GM04504 (cell line): ENCODE measurements at regions not wholly inside any gene's neighbourhood (a gene's known extent, or its start where the extent isn't known, plus 50 kb on each side); places are given as distances from the start of the nearest gene placed in this dataset.

Experiments
- DNase-seq: peaks from one replicate; pipeline ENCODE4 v3.0.0-alpha.2; 2012; ENCODE audit warnings: low read depth

- no peak for DNase-seq
Observed at GRCh38 chr12:4049298-4050080, 176.3 kb upstream of the PARP11 start.

- DNase-seq, result no peak
Observed at GRCh38 chr12:4047421-4047820, 174.2 kb upstream of the PARP11 start.

- no peak for DNase-seq
Observed at GRCh38 chr12:4046495-4046840, 173.3 kb upstream of the PARP11 start.

GRCh38 chr12:4045786-4046494 lies 172.7 kb upstream of the PARP11 start:
- DNase-seq, result no peak

GRCh38 chr12:4044736-4045730 lies 171.8 kb upstream of the PARP11 start:
- no peak for DNase-seq

- no peak for DNase-seq
Observed at GRCh38 chr12:4044101-4044500, 170.9 kb upstream of the PARP11 start.

- no peak for DNase-seq
Observed at GRCh38 chr12:4041187-4041885, 168.1 kb upstream of the PARP11 start.

GRCh38 chr12:4039931-4040330 lies 166.7 kb upstream of the PARP11 start:
- DNase-seq, result no peak

GRCh38 chr12:4037747-4038312 lies 164.6 kb upstream of the PARP11 start:
- no peak for DNase-seq

GRCh38 chr12:4036671-4037271 lies 163.6 kb upstream of the PARP11 start:
- no peak for DNase-seq

GRCh38 chr12:4034921-4035320 lies 161.7 kb upstream of the PARP11 start:
- no peak for DNase-seq

GRCh38 chr12:4032924-4033615 lies 159.9 kb upstream of the PARP11 start:
- no peak for DNase-seq

- DNase-seq, result no peak
Observed at GRCh38 chr12:4031703-4032291, 158.6 kb upstream of the PARP11 start.

- DNase-seq, result peak; percentile 96
Observed at GRCh38 chr12:4030929-4031702, 157.9 kb upstream of the PARP11 start.

- no peak for DNase-seq
Observed at GRCh38 chr12:4027412-4027811, 154.2 kb upstream of the PARP11 start.

GRCh38 chr12:4026517-4026916 lies 153.3 kb upstream of the PARP11 start:
- DNase-seq, result no peak

GRCh38 chr12:4026020-4026358 lies 152.8 kb upstream of the PARP11 start:
- no peak for DNase-seq

- no peak for DNase-seq
Observed at GRCh38 chr12:4025181-4026019, 152.2 kb upstream of the PARP11 start.
